GM23248 (cell line): ENCODE measurements at regions not wholly inside any gene's neighbourhood (a gene's known extent, or its start where the extent isn't known, plus 50 kb on each side); places are given as distances from the start of the nearest gene placed in this dataset.

Experiments
- EZH2 ChIP-seq: fragments of 200-600 bp; sonication (generic); IDR thresholded peaks from 2 replicates; pipeline ENCODE4 v1.6.1; 2018; ENCODE audit warnings: antibody characterized with exemption, mild to moderate bottlenecking; ENCODE audit not compliant: insufficient read depth, poor library complexity, severe bottlenecking
- EZH2phosphoT487 ChIP-seq: fragments of 200-600 bp; sonication (generic); IDR thresholded peaks from 2 replicates; pipeline ENCODE4 v1.6.1; 2018; ENCODE audit warnings: antibody characterized with exemption, moderate library complexity, mild to moderate bottlenecking, low read depth; ENCODE audit not compliant: insufficient read depth

- TF ChIP-seq EZH2: no peak
- no peak for TF ChIP-seq EZH2phosphoT487
Observed at GRCh38 chr1:63046539-63046938, 262.6 kb downstream of the ATG4C start.
